H1 (cell line): ENCODE measurements at regions not wholly inside any gene's neighbourhood (a gene's known extent, or its start where the extent isn't known, plus 50 kb on each side); places are given as distances from the start of the nearest gene placed in this dataset.

Experiments used
- CBX8 ChIP-seq: fragments of 300-800, 300-1000 bp; sonication (generic); IDR thresholded peaks from 2 replicates; pipeline ENCODE4 v1.7.1; 2016; ENCODE audit warnings: low read depth, low read length, borderline replicate concordance
- CHD7 ChIP-seq: fragments of 300-600 bp; sonication (generic); IDR thresholded peaks from 2 replicates; pipeline ENCODE4 v1.7.1; 2012; ENCODE audit warnings: low read length, moderate library complexity, mild to moderate bottlenecking, inconsistent platforms; ENCODE audit not compliant: insufficient replicate concordance
- E2F6 ChIP-seq: IDR thresholded peaks from 2 replicates; pipeline ENCODE4 v1.6.1; 2012; ENCODE audit warnings: inconsistent platforms
- JUN ChIP-seq: IDR thresholded peaks from 2 replicates; pipeline ENCODE4 v1.6.1; 2011; ENCODE audit warnings: low read depth, mild to moderate bottlenecking, improper control_type of control experiment, low read length
- MAX ChIP-seq: IDR thresholded peaks from 2 replicates; pipeline ENCODE4 v1.6.1; 2012; ENCODE audit warnings: inconsistent platforms
- SAP30 ChIP-seq: fragments of 300-600 bp; sonication (generic); IDR thresholded peaks from 2 replicates; pipeline ENCODE4 v1.7.1; 2012; ENCODE audit warnings: low read length, moderate library complexity, mild to moderate bottlenecking, inconsistent platforms; ENCODE audit not compliant: insufficient read depth, insufficient replicate concordance
- SP4 ChIP-seq: IDR thresholded peaks from 2 replicates; pipeline ENCODE4 v1.6.1; 2012; ENCODE audit warnings: low read length, inconsistent platforms

- TF ChIP-seq CHD7 (no peak), JUN (no peak), MAX (no peak), CBX8 (no peak), E2F6 (no peak), SP4 (no peak), SAP30 (no peak)
Observed at GRCh38 chr9:23171479-23171878, 654.6 kb downstream of the ELAVL2 start (continued).
